Stimulated activated naive CD8-positive, alpha-beta T cell treated with anti-CD3 and anti-CD28 coated beads, Interleukin-15, amount 100 ng/mL, for 72 hours (primary cell): ENCODE measurements at regions not wholly inside any gene's neighbourhood (a gene's known extent, or its start where the extent isn't known, plus 50 kb on each side); places are given as distances from the start of the nearest gene placed in this dataset.

ENCODE experiments used
- ATAC-seq: fragments of 150-1000 bp; cut with Tn5 transposase; 2 replicates; pipeline ENCODE4 v1.10.0; 2021; ENCODE audit warnings: mild to moderate bottlenecking, moderate library complexity
- DNase-seq, 2 donors: peaks; one replicate each; pipeline ENCODE4 v3.0.0; 2021 to 2022
- H3K27ac Mint-ChIP-seq, 2 donors: one replicate each; pipeline ENCODE4 v1.8.0; 2022; ENCODE audit warnings: mild to moderate bottlenecking in 2 of 2, mixed read lengths in 2 of 2, moderate library complexity in 2 of 2
- H3K27me3 Mint-ChIP-seq: one replicate; pipeline ENCODE4 v1.8.0; 2022; ENCODE audit warnings: mixed read lengths
- H3K4me1 Mint-ChIP-seq: one replicate; pipeline ENCODE4 v1.8.0; 2022; ENCODE audit warnings: mild to moderate bottlenecking, mixed read lengths
- H3K4me3 Mint-ChIP-seq, 2 donors: one replicate each; pipeline ENCODE4 v1.8.0; 2022; ENCODE audit warnings: mild to moderate bottlenecking in 2 of 2, mixed read lengths in 2 of 2, moderate library complexity in 1 of 2
- H3K9me3 Mint-ChIP-seq, 2 donors: one replicate each; pipeline ENCODE4 v1.8.0; 2022; ENCODE audit warnings: mixed read lengths in 2 of 2

GRCh38 chr20:60863548-60863947 is 388.5 kb upstream of the CDH4 start:
- no peaks in the 10 kb centered on the region for H3K27me3 Mint-ChIP-seq
- no peak overlapping the region for H3K27ac Mint-ChIP-seq
- DNase-seq: no peak
- no peak for ATAC-seq
- H3K4me3 Mint-ChIP-seq: no peak overlapping the region
- no peaks in the 10 kb centered on the region for H3K4me1 Mint-ChIP-seq
- H3K9me3 Mint-ChIP-seq: no peaks in the 10 kb centered on the region

GRCh38 chr20:60867589-60867988 is 384.5 kb upstream of the CDH4 start:
- Mint-ChIP-seq H3K27ac (no peak overlapping the region), H3K4me1 (no peaks in the 10 kb centered on the region)

GRCh38 chr20:60868316-60868891 is 383.7 kb upstream of the CDH4 start:
- Mint-ChIP-seq H3K9me3 (no peaks in the 10 kb centered on the region), H3K4me1 (no peaks in the 10 kb centered on the region), H3K4me3 (no peak overlapping the region), H3K27ac (no peak overlapping the region), H3K27me3 (no peaks in the 10 kb centered on the region)
- DNase-seq (no peak), ATAC-seq (no peak)

More at GRCh38 chr20:60867589-60867988, 384.5 kb upstream of the CDH4 start:
- Mint-ChIP-seq H3K4me3 (no peak overlapping the region), H3K9me3 (no peaks in the 10 kb centered on the region), H3K27me3 (no peaks in the 10 kb centered on the region)
- ATAC-seq: no peak
- DNase-seq: no peak

- Mint-ChIP-seq H3K27ac (no peak overlapping the region), H3K9me3 (no peaks in the 10 kb centered on the region), H3K27me3 (no peaks in the 10 kb centered on the region), H3K4me1 (no peaks in the 10 kb centered on the region), H3K4me3 (no peak overlapping the region)
- DNase-seq (no peak), ATAC-seq (no peak)
These were observed 383.0 kb upstream of the CDH4 start for GRCh38 chr20:60869087-60869486.

- ATAC-seq (no peak), DNase-seq (no peak)
- Mint-ChIP-seq H3K27me3 (no peaks in the 10 kb centered on the region), H3K4me3 (no peak overlapping the region), H3K9me3 (no peaks in the 10 kb centered on the region), H3K4me1 (no peaks in the 10 kb centered on the region), H3K27ac (no peak overlapping the region)
These were observed 382.4 kb upstream of the CDH4 start for GRCh38 chr20:60869625-60870024.

GRCh38 chr20:60870040-60870439 is 382.0 kb upstream of the CDH4 start:
- DNase-seq (no peak), ATAC-seq (no peak)
- Mint-ChIP-seq H3K9me3 (no peaks in the 10 kb centered on the region), H3K4me1 (no peaks in the 10 kb centered on the region), H3K27ac (no peak overlapping the region), H3K27me3 (no peaks in the 10 kb centered on the region), H3K4me3 (no peak overlapping the region)

GRCh38 chr20:60872224-60872623 is 379.8 kb upstream of the CDH4 start:
- Mint-ChIP-seq H3K27me3 (no peaks in the 10 kb centered on the region), H3K27ac (no peak overlapping the region), H3K4me1 (no peaks in the 10 kb centered on the region), H3K9me3 (no peaks in the 10 kb centered on the region), H3K4me3 (no peak overlapping the region)
- DNase-seq (no peak), ATAC-seq (no peak)

- Mint-ChIP-seq H3K27ac (no peak overlapping the region), H3K4me1 (no peaks in the 10 kb centered on the region), H3K9me3 (no peaks in the 10 kb centered on the region), H3K4me3 (no peak overlapping the region), H3K27me3 (no peaks in the 10 kb centered on the region)
- DNase-seq: no peak
- ATAC-seq: no peak
These were observed 374.8 kb upstream of the CDH4 start for GRCh38 chr20:60877071-60877857.

- Mint-ChIP-seq H3K27me3 (peaks cover 18% of the 10 kb centered on the region), H3K27ac (no peak overlapping the region), H3K9me3 (no peaks in the 10 kb centered on the region), H3K4me1 (no peaks in the 10 kb centered on the region), H3K4me3 (no peak overlapping the region)
- ATAC-seq (no peak), DNase-seq (no peak)
These were observed 369.2 kb upstream of the CDH4 start for GRCh38 chr20:60882836-60883235.

GRCh38 chr20:60883496-60883895 is 368.6 kb upstream of the CDH4 start:
- ATAC-seq (no peak), DNase-seq (no peak)
- no peak overlapping the region for H3K27ac Mint-ChIP-seq
- H3K9me3 Mint-ChIP-seq: no peaks in the 10 kb centered on the region
- H3K27me3 Mint-ChIP-seq: peaks cover 18% of the 10 kb centered on the region
- no peaks in the 10 kb centered on the region for H3K4me1 Mint-ChIP-seq
- no peak overlapping the region for H3K4me3 Mint-ChIP-seq

GRCh38 chr20:60884277-60884676 is 367.8 kb upstream of the CDH4 start:
- Mint-ChIP-seq H3K4me1 (no peaks in the 10 kb centered on the region), H3K4me3 (no peak overlapping the region), H3K27ac (no peak overlapping the region), H3K27me3 (peaks cover 18% of the 10 kb centered on the region), H3K9me3 (no peaks in the 10 kb centered on the region)
- DNase-seq (no peak), ATAC-seq (no peak)

- ATAC-seq: no peak
- DNase-seq: no peak
- Mint-ChIP-seq H3K4me1 (no peaks in the 10 kb centered on the region), H3K27ac (no peak overlapping the region), H3K27me3 (peaks cover 8% of the 10 kb centered on the region), H3K9me3 (peaks cover 0 to 7% of the 10 kb centered on the region in 2 donors), H3K4me3 (no peak overlapping the region)
These were observed 363.3 kb upstream of the CDH4 start for GRCh38 chr20:60888771-60889170.

GRCh38 chr20:60892095-60892813 is 359.8 kb upstream of the CDH4 start:
- no peak overlapping the region for H3K27ac Mint-ChIP-seq
- peaks cover 4% of the 10 kb centered on the region for H3K27me3 Mint-ChIP-seq
- no peak for ATAC-seq
- H3K9me3 Mint-ChIP-seq: peaks cover 0 to 7% of the 10 kb centered on the region in 2 donors
- DNase-seq: no peak
- H3K4me3 Mint-ChIP-seq: no peak overlapping the region
- H3K4me1 Mint-ChIP-seq: no peaks in the 10 kb centered on the region

- Mint-ChIP-seq H3K27ac (no peak overlapping the region), H3K4me3 (no peak overlapping the region), H3K27me3 (no peaks in the 10 kb centered on the region), H3K4me1 (no peaks in the 10 kb centered on the region), H3K9me3 (peaks cover 0 to 7% of the 10 kb centered on the region in 2 donors)
- no peak for ATAC-seq
- no peak for DNase-seq
These were observed 358.0 kb upstream of the CDH4 start for GRCh38 chr20:60894091-60894490.

- H3K4me1 Mint-ChIP-seq: no peaks in the 10 kb centered on the region
- no peak for DNase-seq
- H3K27ac Mint-ChIP-seq: no peak overlapping the region
- ATAC-seq: no peak
- peaks cover 0 to 7% of the 10 kb centered on the region in 2 donors for H3K9me3 Mint-ChIP-seq
- no peaks in the 10 kb centered on the region for H3K27me3 Mint-ChIP-seq
- no peak overlapping the region for H3K4me3 Mint-ChIP-seq
These were observed 356.5 kb upstream of the CDH4 start for GRCh38 chr20:60895363-60896079.

GRCh38 chr20:60897976-60898375 is 354.1 kb upstream of the CDH4 start:
- no peak overlapping the region for H3K27ac Mint-ChIP-seq
- no peaks in the 10 kb centered on the region for H3K27me3 Mint-ChIP-seq
- H3K4me3 Mint-ChIP-seq: no peak overlapping the region
- ATAC-seq: no peak
- H3K9me3 Mint-ChIP-seq: peaks cover 0 to 7% of the 10 kb centered on the region in 2 donors
- DNase-seq: no peak
- no peaks in the 10 kb centered on the region for H3K4me1 Mint-ChIP-seq
